Mononuclear cell (primary cell): ENCODE measurements at regions not wholly inside any gene's neighbourhood (a gene's known extent, or its start where the extent isn't known, plus 50 kb on each side); places are given as distances from the start of the nearest gene placed in this dataset.

Experiments used
- H3K27me3 ChIP-seq: 2 replicates; pipeline ENCODE4 v1.6.0; 2011; ENCODE audit warnings: low read length, control low read depth; ENCODE audit not compliant: insufficient read depth
- H3K4me1 ChIP-seq: 2 replicates; pipeline ENCODE4 v1.5.1; 2011; ENCODE audit warnings: mild to moderate bottlenecking, low read length, control low read depth; ENCODE audit not compliant: insufficient read depth
- H3K4me3 ChIP-seq: 2 replicates; pipeline ENCODE4 v1.5.1; 2011; ENCODE audit warnings: mild to moderate bottlenecking, low read length, moderate library complexity
- H3K9me3 ChIP-seq: 2 replicates; pipeline ENCODE4 v1.5.1; 2011; ENCODE audit warnings: low read depth, mild to moderate bottlenecking, control low read depth, low read length

DNA sequence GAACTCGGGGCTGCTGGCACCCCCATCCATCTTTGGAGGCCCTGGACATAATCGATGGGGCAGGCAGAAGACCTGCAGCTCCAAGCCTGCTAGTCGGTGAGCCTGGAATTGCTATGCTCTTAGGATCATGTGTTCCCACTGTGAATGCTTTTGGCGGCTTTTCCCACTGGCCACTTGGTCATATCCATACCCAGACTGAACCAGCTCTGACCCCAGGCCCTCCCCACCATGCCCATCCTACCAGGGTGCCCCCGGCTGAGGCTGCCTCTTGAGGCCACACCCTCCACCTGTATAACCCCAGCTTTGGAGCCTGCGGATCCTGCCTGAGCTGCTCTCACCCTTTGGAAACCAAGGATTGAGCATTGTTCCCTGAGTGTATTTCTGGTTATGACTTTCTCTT, 113.5 kb downstream of the TENT4A start:
- H3K27me3 ChIP-seq = no peaks in the 10 kb centered on the region
- no peak overlapping the region for H3K4me3 ChIP-seq
- H3K9me3 ChIP-seq = no peaks in the 10 kb centered on the region
- H3K4me1 ChIP-seq = no peaks in the 10 kb centered on the region

DNA sequence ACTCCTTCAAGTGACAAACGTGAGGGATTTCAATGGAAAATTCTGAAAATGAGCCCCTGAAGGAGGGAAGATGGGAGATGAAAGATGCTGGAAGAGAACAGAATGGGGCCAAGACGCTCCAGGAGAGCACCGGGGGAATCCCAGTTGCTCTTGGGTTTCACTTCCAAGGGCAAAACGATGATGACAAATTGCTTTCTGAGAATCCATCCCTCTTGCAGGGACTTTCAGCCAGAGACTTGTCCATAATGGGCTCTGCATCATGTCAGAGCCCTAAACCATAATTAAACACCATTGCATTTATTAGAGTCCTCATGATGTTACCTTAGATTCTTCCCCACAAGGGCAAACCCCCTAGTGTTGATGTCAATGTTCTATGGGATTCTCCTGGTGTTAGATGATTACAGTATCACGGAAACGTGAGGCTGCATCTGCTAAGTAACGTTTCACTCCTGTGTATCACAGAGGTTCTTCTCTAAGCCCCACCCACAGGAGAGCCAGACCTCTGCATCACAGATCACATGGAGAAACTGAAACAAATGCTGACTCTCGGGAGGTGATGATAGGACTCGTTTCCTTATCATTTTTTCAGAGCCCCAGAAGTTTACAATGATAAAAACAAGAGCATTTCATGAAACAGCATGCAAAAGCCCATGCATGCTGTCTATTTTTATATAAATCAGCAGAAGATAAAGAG, 114.4 kb downstream of the TENT4A start:
- Histone ChIP-seq H3K27me3 (no peaks in the 10 kb centered on the region), H3K4me1 (no peaks in the 10 kb centered on the region), H3K9me3 (no peaks in the 10 kb centered on the region), H3K4me3 (peak overlapping the region; percentile 29)

DNA sequence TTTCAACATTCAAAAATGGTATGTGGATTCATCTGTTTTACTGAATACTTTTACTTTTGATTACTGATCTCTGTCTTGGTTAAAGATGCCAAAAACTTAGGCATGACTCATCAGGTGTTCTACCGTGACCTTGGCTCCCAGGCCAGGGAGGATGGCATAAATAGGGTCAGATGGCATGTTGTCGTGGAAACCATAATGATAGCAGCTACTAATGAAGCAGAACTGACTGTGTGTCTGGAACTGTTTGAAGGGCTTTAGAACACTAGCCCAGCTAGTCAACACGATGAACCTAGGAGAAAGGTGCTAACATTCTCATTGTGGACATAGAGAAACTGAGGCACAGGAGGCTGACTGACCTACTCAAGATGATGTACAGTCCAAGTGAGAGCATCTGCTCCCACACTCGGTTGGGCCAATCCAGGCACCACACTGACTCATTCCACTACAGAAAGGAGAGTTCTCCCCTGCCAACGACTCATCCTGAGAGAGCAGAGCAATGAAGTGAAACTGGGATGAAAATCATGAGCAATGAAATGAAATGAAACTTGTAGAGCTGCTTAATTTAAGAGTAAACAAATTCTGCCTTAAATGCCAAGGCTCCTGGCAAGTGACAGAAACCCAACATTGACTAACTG, 116.0 kb downstream of the TENT4A start:
- H3K4me3 ChIP-seq = no peak overlapping the region
- H3K27me3 ChIP-seq = no peaks in the 10 kb centered on the region
- H3K9me3 ChIP-seq = no peaks in the 10 kb centered on the region
- no peaks in the 10 kb centered on the region for H3K4me1 ChIP-seq

DNA sequence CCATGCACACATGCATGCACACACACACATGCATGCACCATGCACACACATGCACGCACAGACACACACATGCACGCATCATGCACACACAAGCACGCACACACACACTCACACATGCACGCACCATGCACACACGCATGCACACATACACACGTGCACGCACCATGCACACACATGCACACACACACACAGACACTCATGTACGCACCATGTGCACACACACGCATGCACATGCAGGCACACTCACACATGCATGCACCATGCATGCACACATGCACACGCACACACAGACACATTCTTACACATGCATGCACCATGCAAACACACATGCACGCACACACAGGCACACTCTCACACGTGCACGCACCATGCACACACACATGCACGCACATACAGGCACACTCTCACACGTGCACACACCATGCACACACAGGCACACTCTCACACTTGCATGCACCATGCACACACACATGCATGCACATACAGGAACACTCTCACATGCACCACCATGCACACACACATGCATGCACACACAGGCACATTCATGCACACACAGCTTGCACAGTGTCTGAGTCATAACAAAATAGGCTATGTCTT, 117.5 kb downstream of the TENT4A start:
- Histone ChIP-seq H3K4me3 (no peak overlapping the region), H3K9me3 (no peaks in the 10 kb centered on the region), H3K27me3 (no peaks in the 10 kb centered on the region), H3K4me1 (no peaks in the 10 kb centered on the region)

DNA sequence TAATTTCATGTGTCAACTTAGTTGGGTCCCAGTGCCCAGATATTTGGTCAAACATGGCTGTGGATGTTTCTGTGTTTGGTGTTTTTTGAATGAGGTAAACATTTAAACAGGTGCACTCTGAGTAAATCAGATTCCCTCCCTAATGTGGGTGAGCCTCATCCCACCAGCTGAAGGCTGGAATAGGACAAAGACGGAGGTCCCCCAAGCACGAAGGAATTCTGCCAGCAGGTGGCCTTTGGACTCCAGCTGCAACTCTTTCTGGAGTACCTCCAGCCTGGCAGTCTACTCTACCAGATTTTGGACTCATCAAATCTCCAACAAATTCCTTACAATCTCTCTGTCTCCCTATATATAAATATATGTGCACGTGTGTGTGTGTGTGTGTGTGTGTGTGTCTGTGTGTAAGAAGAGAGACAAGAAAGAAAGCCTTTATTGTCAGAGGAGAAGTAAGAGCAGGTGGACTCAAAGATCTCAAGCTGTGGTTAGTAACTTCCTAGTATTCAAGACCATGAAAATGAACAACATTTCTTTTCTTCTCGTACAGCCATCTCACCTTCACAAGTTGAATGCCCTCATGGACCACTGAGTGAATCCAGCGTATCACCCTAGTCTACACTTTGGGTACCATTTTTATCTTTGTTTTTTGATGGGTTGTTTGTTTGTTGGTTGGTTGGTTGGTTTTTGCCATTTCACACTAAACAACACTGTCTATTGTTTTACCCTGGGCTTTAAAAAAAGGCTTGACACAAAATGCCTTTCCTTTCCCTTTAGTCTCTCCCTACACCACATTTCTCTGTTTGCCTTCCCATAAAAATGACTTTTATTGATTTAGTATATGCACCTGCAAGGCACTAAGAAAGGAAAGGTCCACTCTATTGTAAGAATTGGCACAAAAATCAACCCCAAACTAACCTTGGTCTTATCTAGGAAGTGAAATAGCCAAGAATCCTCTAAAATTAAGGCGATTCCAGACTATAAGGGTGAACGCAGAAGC, 118.7 kb downstream of the TENT4A start:
- no peaks in the 10 kb centered on the region for H3K27me3 ChIP-seq
- H3K9me3 ChIP-seq = no peaks in the 10 kb centered on the region
- no peaks in the 10 kb centered on the region for H3K4me1 ChIP-seq
- H3K4me3 ChIP-seq = no peak overlapping the region

DNA sequence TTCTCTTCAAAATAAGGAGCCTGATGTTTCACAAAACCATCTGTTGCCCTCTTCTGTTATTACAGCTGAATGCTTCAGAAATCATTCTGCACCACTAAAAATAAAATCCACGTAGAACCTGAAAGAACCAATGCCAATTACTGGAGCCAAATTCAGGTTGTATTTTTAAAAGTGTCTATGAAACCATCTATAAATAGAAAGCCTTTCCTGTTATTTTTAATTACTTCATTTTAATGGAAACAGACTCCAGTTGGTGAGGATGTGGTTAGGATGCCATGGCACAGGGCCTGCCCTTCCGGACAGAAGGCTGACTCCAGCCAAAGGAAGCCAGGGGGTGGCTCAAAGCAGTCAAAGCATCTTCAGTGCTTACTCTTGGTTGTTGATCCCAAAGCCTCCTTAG, 119.8 kb downstream of the TENT4A start:
- Histone ChIP-seq H3K9me3 (no peaks in the 10 kb centered on the region), H3K4me1 (no peaks in the 10 kb centered on the region), H3K27me3 (no peaks in the 10 kb centered on the region), H3K4me3 (no peak overlapping the region)

DNA sequence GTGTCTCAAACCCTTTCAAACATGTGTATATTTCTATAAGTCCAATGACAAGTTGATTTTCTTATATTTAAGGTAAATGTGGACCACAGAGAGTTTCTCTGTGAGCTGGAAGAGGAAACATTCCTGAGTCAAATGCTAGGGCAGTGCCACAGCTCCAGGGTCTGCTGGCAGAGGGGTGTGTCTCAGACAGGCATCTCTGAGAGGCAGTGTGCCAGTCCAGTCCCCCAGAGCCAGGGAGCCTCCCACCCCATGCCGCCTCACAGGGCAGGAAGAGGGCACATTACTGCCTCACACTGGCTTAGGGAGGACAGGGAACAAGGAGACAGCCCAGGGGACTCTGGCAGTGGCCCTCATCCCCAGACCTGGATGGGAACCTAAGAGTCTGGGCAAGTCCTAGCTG, 120.2 kb downstream of the TENT4A start:
- H3K4me1 ChIP-seq = no peaks in the 10 kb centered on the region
- no peaks in the 10 kb centered on the region for H3K9me3 ChIP-seq
- no peaks in the 10 kb centered on the region for H3K27me3 ChIP-seq
- no peak overlapping the region for H3K4me3 ChIP-seq

DNA sequence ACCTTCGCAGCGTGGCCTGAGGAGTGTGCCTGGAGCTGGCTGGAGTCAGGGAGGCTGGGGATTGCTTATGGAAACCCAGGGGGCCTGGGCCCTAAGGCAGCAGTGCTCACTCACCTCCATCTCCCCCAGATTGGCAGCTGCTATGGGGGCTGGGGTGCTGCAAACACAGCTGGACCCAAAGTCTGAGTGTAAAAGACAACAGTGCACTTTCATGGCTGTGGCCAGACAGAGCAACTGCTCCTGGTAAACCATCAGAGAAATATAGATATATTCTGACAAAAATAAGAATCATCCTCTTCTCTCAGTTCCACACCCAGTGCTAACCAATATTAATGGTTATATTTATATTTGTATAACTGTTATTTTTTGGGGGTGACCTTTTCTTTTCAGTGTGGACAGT, 123.9 kb downstream of the TENT4A start:
- Histone ChIP-seq H3K27me3 (no peaks in the 10 kb centered on the region), H3K9me3 (no peaks in the 10 kb centered on the region), H3K4me1 (no peaks in the 10 kb centered on the region), H3K4me3 (no peak overlapping the region)

DNA sequence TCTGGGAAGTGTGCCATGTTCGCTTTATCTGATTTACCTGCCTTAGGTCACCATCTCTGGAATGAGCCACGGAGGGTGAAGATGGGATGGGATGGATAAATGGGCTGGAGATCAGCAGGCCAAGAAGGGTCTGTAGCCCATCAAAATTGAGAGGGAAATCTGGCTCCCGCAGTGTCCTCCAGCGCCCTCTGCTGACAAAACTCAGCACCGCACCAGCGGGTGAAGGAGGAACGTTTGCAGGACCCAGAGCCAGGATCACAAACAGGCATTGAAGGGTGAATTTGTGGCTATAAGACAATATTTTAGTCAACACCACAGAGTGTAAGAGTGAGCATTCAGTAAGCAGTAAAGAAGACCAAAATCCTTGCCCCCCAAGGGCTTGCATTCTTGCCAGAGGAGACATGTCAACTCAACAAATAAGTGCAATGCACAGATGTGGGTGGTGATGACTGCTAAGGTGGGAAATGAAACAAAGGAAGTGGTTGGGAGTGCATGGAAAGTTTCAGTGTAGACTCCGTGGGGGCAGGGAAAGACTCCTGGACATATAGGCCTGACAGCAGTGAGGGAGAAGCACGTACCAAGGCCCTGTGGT, 124.4 kb downstream of the TENT4A start:
- no peak overlapping the region for H3K4me3 ChIP-seq
- H3K9me3 ChIP-seq = no peaks in the 10 kb centered on the region
- H3K4me1 ChIP-seq = no peaks in the 10 kb centered on the region
- no peaks in the 10 kb centered on the region for H3K27me3 ChIP-seq

DNA sequence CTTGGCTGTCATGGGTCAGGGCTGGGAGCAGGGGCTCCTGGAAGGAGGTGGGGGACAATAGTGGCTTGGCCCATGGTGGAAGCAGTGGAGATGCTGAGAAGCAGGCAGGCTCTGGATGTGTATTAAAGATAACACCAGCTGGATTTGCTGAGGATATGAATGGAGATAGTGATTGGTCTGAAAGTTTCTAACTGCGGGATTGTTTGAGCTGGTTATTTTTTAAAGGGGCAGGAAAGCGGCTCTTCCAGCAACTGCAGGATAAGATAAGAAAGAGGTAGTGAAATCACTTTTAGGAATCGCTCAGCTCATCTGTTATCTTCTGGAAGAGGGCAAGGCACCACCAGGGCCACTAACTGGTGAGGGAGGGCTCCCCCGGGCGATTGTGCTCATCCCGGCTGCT, 125.5 kb downstream of the TENT4A start:
- no peaks in the 10 kb centered on the region for H3K4me1 ChIP-seq
- H3K27me3 ChIP-seq = no peaks in the 10 kb centered on the region
- no peaks in the 10 kb centered on the region for H3K9me3 ChIP-seq
- no peak overlapping the region for H3K4me3 ChIP-seq

DNA sequence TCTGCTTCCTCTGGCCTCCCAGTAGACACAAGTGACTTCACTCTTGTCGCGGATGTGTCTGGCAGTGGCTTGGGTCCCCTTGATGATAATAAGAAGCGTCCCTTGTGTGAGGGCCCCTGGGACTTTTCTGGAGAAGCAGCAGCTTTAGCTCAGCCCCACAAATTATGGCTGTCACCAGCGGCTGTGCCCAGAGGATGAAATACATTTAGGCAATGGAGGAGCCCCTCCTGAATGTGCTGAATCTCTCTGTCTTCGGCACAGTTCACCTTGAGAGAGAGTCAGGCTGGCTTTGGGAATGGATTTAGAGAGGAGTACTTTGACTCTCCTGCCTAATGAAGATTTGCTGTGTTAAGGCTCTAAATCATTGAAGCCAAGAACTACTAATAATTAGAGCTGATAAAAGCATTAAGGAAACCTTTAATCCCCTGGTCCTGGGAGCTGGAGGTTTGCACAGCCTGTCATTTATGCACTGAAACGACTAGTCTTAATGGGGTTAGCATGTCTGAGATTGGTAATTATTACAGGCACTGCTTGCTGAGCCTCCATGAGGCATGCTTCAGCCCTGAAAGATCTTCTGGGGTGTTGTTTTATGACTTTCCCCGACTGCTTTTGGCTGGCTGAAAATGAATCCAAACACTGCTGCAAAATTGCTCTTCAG, 127.0 kb downstream of the TENT4A start:
- Histone ChIP-seq H3K27me3 (no peaks in the 10 kb centered on the region), H3K4me1 (no peaks in the 10 kb centered on the region), H3K4me3 (no peak overlapping the region), H3K9me3 (no peaks in the 10 kb centered on the region)

DNA sequence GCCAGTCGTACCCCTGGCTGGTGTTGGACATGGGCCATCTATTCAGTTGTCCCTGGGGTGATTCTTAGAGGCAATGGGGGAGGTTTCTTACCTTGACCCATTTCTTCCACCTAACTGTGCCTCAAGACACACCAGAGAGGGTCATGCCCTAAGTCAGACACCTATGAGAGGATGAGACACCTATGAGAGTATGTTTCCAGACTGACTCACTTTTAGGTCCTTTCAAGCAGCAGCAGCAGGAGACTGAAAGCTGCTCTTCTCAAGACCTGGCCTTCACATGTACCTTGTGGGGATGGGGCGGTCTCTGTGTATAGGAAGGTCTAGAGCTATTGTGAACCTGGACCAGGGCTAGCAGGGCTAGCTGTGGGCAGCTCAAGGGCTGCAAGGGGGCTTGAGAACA, 130.1 kb downstream of the TENT4A start:
- Histone ChIP-seq H3K9me3 (no peaks in the 10 kb centered on the region), H3K27me3 (no peaks in the 10 kb centered on the region), H3K4me1 (no peaks in the 10 kb centered on the region), H3K4me3 (no peak overlapping the region)

DNA sequence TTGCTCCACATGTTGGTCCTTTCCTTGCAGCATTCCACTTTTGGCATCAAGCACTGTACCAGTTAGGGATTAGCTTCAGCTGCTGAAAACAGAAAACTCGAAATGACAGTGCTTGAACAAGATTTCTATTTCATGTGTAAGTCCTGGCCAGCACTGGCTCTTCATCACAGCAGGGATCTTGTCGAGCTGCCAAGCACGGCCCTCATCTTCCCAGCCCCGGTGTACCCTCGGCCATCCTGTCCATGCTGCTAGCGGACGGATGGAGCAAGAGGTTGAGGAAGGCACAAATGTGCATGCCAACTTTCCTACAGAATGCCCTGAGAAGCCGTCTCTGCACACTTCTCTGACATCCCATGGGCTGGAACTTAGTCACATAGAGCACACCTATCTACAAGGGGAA, 130.6 kb downstream of the TENT4A start:
- no peaks in the 10 kb centered on the region for H3K4me1 ChIP-seq
- H3K27me3 ChIP-seq = no peaks in the 10 kb centered on the region
- H3K9me3 ChIP-seq = no peaks in the 10 kb centered on the region
- no peak overlapping the region for H3K4me3 ChIP-seq

DNA sequence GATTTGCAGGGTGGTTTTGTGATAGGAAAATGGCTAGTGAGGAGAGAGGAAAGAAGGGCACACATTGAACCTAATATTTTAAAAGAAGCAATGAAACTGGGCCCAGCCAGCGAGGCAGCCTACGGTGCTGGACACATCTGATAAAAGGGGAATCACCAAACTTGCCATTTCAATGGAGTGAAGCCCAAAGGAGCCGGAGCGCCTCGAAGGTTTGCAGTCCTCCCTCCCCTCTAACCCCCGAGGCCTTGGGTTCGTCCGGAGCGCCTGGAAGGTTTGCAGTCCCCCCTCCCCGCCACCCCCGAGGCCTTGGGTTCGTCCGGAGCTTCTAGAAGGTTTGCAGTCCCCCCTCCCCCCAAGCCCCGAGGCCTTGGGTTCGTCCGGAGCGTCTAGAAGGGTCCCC, 132.6 kb downstream of the TENT4A start:
- H3K4me1 ChIP-seq = no peaks in the 10 kb centered on the region
- no peaks in the 10 kb centered on the region for H3K9me3 ChIP-seq
- no peaks in the 10 kb centered on the region for H3K27me3 ChIP-seq
- H3K4me3 ChIP-seq = no peak overlapping the region
